ENCODE measurements at regions not wholly inside any gene's neighbourhood (a gene's known extent, or its start where the extent isn't known, plus 50 kb on each side); places are given as distances from the start of the nearest gene placed in this dataset.

- no peak for DNase-seq
Measured at GRCh38 chr16:80299416-80299815, 241.4 kb upstream of the DYNLRB2 start.

GRCh38 chr16:80298676-80299075 lies 242.1 kb upstream of the DYNLRB2 start:
- no peak for DNase-seq

GRCh38 chr16:80296034-80296433 lies 244.8 kb upstream of the DYNLRB2 start:
- no peak for DNase-seq

- no peak for DNase-seq
Measured at GRCh38 chr16:80294172-80294571, 246.6 kb upstream of the DYNLRB2 start.

- DNase-seq = no peak
Measured at GRCh38 chr16:80288616-80289015, 252.2 kb upstream of the DYNLRB2 start.

GRCh38 chr16:80287674-80288073 lies 253.1 kb upstream of the DYNLRB2 start:
- no peak for DNase-seq

GRCh38 chr16:80285104-80285503 lies 255.7 kb upstream of the DYNLRB2 start:
- no peak for DNase-seq

- no peak for DNase-seq
Measured at GRCh38 chr16:80283466-80284392, 257.1 kb upstream of the DYNLRB2 start.

GRCh38 chr16:80280557-80280956 lies 260.2 kb upstream of the DYNLRB2 start:
- DNase-seq = no peak

- no peak for DNase-seq
Measured at GRCh38 chr16:80279656-80280055, 261.1 kb upstream of the DYNLRB2 start.

GRCh38 chr16:80277182-80277581 lies 263.6 kb upstream of the DYNLRB2 start:
- no peak for DNase-seq

GRCh38 chr16:80274576-80275191 lies 266.1 kb upstream of the DYNLRB2 start:
- no peak for DNase-seq

- DNase-seq = no peak
Measured at GRCh38 chr16:80273635-80274538, 266.9 kb upstream of the DYNLRB2 start.

GRCh38 chr16:80265624-80266306 lies 275.0 kb upstream of the DYNLRB2 start:
- DNase-seq = no peak

- no peak for DNase-seq
Measured at GRCh38 chr16:80263848-80264694, 276.7 kb upstream of the DYNLRB2 start.

GRCh38 chr16:80263181-80263823 lies 277.5 kb upstream of the DYNLRB2 start:
- no peak for DNase-seq

GRCh38 chr16:80260906-80261311 lies 279.9 kb upstream of the DYNLRB2 start:
- no peak for DNase-seq

GRCh38 chr16:80259290-80259805 lies 281.4 kb upstream of the DYNLRB2 start:
- no peak for DNase-seq

- DNase-seq = no peak
Measured at GRCh38 chr16:80258407-80258806, 282.4 kb upstream of the DYNLRB2 start.

GRCh38 chr16:80254970-80255369 lies 285.8 kb upstream of the DYNLRB2 start:
- DNase-seq = no peak

- DNase-seq = no peak
Measured at GRCh38 chr16:80253741-80254140, 287.1 kb upstream of the DYNLRB2 start.

All from inflammatory macrophage treated with lipopolysaccharide for 4 hours (primary cell).